CD14-positive monocyte (primary cell): ENCODE measurements at regions not wholly inside any gene's neighbourhood (a gene's known extent, or its start where the extent isn't known, plus 50 kb on each side); places are given as distances from the start of the nearest gene placed in this dataset.

Experiments
- DNase-seq, 3 donors: peaks; one replicate each; pipeline ENCODE4 v3.0.0-alpha.2; 2011 to 2022
- H2AFZ ChIP-seq: 2 replicates; pipeline ENCODE4 v1.6.0; 2012; ENCODE audit warnings: mild to moderate bottlenecking, low read depth, low read length, inconsistent platforms; ENCODE audit not compliant: insufficient read depth, poor library complexity, severe bottlenecking
- H3K27ac ChIP-seq, 2 donors: 1 replicate in 1 of 2; 2 replicates in 1 of 2; pipeline ENCODE4 v1.5.1; 2012 to 2013; ENCODE audit warnings: low read length in 2 of 2, control low read depth in 1 of 2, inconsistent platforms in 1 of 2, low read depth in 1 of 2, mild to moderate bottlenecking in 1 of 2
- H3K27me3 ChIP-seq, 2 donors: one replicate each; pipeline versions ENCODE4 v1.6.0 to v1.6.1; 2011 to 2013; ENCODE audit warnings: low read length in 2 of 2; ENCODE audit not compliant: control insufficient read depth in 2 of 2, insufficient read depth in 2 of 2
- H3K36me3 ChIP-seq, 2 donors: replicated peaks in 1 of 2; 1 replicate in 1 of 2; 2 replicates in 1 of 2; pipeline versions ENCODE4 v1.5.1 to v1.6.1; 2012 to 2013; ENCODE audit warnings: low read length in 2 of 2, control low read depth in 1 of 2, inconsistent platforms in 1 of 2, mild to moderate bottlenecking in 1 of 2; ENCODE audit not compliant: insufficient read depth in 2 of 2, control insufficient read depth in 1 of 2
- H3K4me1 ChIP-seq, 2 donors: 1 replicate in 1 of 2; 2 replicates in 1 of 2; pipeline versions ENCODE4 v1.5.1 to v1.6.1; 2012 to 2013; ENCODE audit warnings: low read length in 2 of 2, control low read depth in 1 of 2, inconsistent platforms in 1 of 2, mild to moderate bottlenecking in 1 of 2, moderate library complexity in 1 of 2; ENCODE audit not compliant: insufficient read depth in 2 of 2, control insufficient read depth in 1 of 2
- H3K4me2 ChIP-seq: replicated peaks from 2 replicates; pipeline ENCODE3; 2012; ENCODE audit warnings: low read length, moderate library complexity, mild to moderate bottlenecking; ENCODE audit not compliant: poor library complexity, severe bottlenecking; ENCODE audit errors: extremely low read depth
- H3K4me3 ChIP-seq, 3 experiments: fragments of 200-600 bp in 1 of 3; sonication (generic) in 1 of 3; replicated peaks in 1 of 3; 1 replicate in 2 of 3; 2 replicates in 1 of 3; pipeline ENCODE4 v1.5.1; 2011 to 2013; ENCODE audit warnings: low read length in 3 of 3, mild to moderate bottlenecking in 3 of 3, control low read depth in 2 of 3, low read depth in 2 of 3, inconsistent platforms in 1 of 3, moderate library complexity in 1 of 3
- H3K79me2 ChIP-seq: 2 replicates; pipeline ENCODE4 v1.6.0; 2012; ENCODE audit warnings: mild to moderate bottlenecking, control low read depth, inconsistent platforms, low read length, moderate library complexity; ENCODE audit not compliant: insufficient read depth
- H3K9ac ChIP-seq: 2 replicates; pipeline ENCODE4 v1.6.0; 2017; ENCODE audit warnings: low read length, mild to moderate bottlenecking; ENCODE audit not compliant: insufficient read depth, poor library complexity, severe bottlenecking
- H3K9me3 ChIP-seq, 2 donors: replicated peaks in 1 of 2; 1 replicate in 1 of 2; 2 replicates in 1 of 2; pipeline versions ENCODE4 v1.5.1 to v1.6.1; 2012 to 2013; ENCODE audit warnings: low read length in 2 of 2, control low read depth in 1 of 2; ENCODE audit not compliant: control insufficient read depth in 1 of 2, insufficient read depth in 1 of 2
- H4K20me1 ChIP-seq: 2 replicates; pipeline ENCODE4 v1.6.0; 2012; ENCODE audit warnings: mild to moderate bottlenecking, low read length, control low read depth, moderate library complexity; ENCODE audit not compliant: insufficient read depth
- H3K27ac Mint-ChIP-seq, 7 donors: one replicate each; pipeline ENCODE4 v1.8.0; 2020; ENCODE audit warnings: mild to moderate bottlenecking in 7 of 7, mixed read lengths in 7 of 7, moderate library complexity in 6 of 7, inconsistent platforms in 2 of 7
- H3K27me3 Mint-ChIP-seq, 3 donors: one replicate each; pipeline ENCODE4 v1.8.0; 2021 to 2022; ENCODE audit warnings: low read depth in 3 of 3, mild to moderate bottlenecking in 3 of 3, mixed read lengths in 3 of 3, moderate library complexity in 3 of 3, inconsistent platforms in 1 of 3
- H3K36me3 Mint-ChIP-seq, 2 donors: one replicate each; pipeline ENCODE4 v1.8.0; 2020; ENCODE audit warnings: mixed read lengths in 2 of 2, inconsistent platforms in 1 of 2, mild to moderate bottlenecking in 1 of 2
- H3K4me1 Mint-ChIP-seq: one replicate; pipeline ENCODE4 v1.8.0; 2020; ENCODE audit warnings: mild to moderate bottlenecking, mixed read lengths
- H3K4me3 Mint-ChIP-seq, 2 donors: one replicate each; pipeline ENCODE4 v1.8.0; 2020; ENCODE audit warnings: mild to moderate bottlenecking in 2 of 2, mixed read lengths in 2 of 2, moderate library complexity in 1 of 2
- H3K9me3 Mint-ChIP-seq, 7 donors: one replicate each; pipeline ENCODE4 v1.8.0; 2020 to 2022; ENCODE audit warnings: mixed read lengths in 7 of 7, mild to moderate bottlenecking in 6 of 7, moderate library complexity in 6 of 7, inconsistent platforms in 2 of 7
- CTCF ChIP-seq: fragments of 200-600 bp; IDR thresholded peaks from one replicate; pipeline ENCODE4 v1.8.0; 2022; ENCODE audit warnings: antibody characterized with exemption, mild to moderate bottlenecking
- WGBS: methylation state at CpG from one replicate; pipeline ENCODE4 v1.1.5; 2013; ENCODE audit warnings: missing lambda C conversion rate; ENCODE audit not compliant: insufficient coverage; 5-methylcytosine and 5-hydroxymethylcytosine counted together
- intact Hi-C, 2 donors: fragments of 100-400 bp; cut with micrococcal nuclease; formaldehyde crosslinking; loops; one replicate each; pipeline versions ENCODE4 v1.15.0 to v1.15.1; 2023

GRCh38 chr12:77345336-77345735, 280.0 kb upstream of the E2F7 start:
- Histone ChIP-seq H2AFZ (no peak overlapping the region), H3K9me3 (no peaks in the 10 kb centered on the region), H3K4me2 (no peak overlapping the region), H3K4me3 (no peak overlapping the region), H3K27me3 (no peaks in the 10 kb centered on the region), H3K36me3 (no peaks in the 10 kb centered on the region), H3K4me1 (no peaks in the 10 kb centered on the region), H3K27ac (no peak overlapping the region), H3K9ac (no peak overlapping the region), H3K79me2 (no peaks in the 10 kb centered on the region), H4K20me1 (no peaks in the 10 kb centered on the region)
- H3K36me3 Mint-ChIP-seq: no peaks in the 10 kb centered on the region
- H3K4me1 Mint-ChIP-seq: no peaks in the 10 kb centered on the region
- intact Hi-C loops: no loop called here
- no peak overlapping the region for H3K4me3 Mint-ChIP-seq
- peaks cover 0 to 2% (median 0%) of the 10 kb centered on the region in 7 donors for H3K9me3 Mint-ChIP-seq
- WGBS: no CpG with 5 or more reads among the region's 1 CpG
- H3K27me3 Mint-ChIP-seq: peaks cover 0 to 7% (median 3%) of the 10 kb centered on the region in 3 donors
- no peak overlapping the region for H3K27ac Mint-ChIP-seq
- no peak for TF ChIP-seq CTCF
- no peak for DNase-seq

GRCh38 chr12:77344651-77345050, 279.3 kb upstream of the E2F7 start:
- Mint-ChIP-seq H3K27ac (no peak overlapping the region), H3K27me3 (peaks cover 0 to 7% (median 3%) of the 10 kb centered on the region in 3 donors), H3K4me1 (no peaks in the 10 kb centered on the region), H3K9me3 (peaks cover 0 to 2% (median 0%) of the 10 kb centered on the region in 7 donors), H3K4me3 (no peak overlapping the region), H3K36me3 (no peaks in the 10 kb centered on the region)
- no peaks in the 10 kb centered on the region for H4K20me1 ChIP-seq
- H3K27ac ChIP-seq: no peak overlapping the region
- H3K27me3 ChIP-seq: no peaks in the 10 kb centered on the region
- WGBS: no CpG with 5 or more reads among the region's 1 CpG
- DNase-seq: no peak
- H3K79me2 ChIP-seq: no peaks in the 10 kb centered on the region
- no peak overlapping the region for H3K4me2 ChIP-seq
- no peaks in the 10 kb centered on the region for H3K36me3 ChIP-seq
- no peak for TF ChIP-seq CTCF
- H2AFZ ChIP-seq: no peak overlapping the region
- no peak overlapping the region for H3K4me3 ChIP-seq
- H3K4me1 ChIP-seq: no peaks in the 10 kb centered on the region
- no peaks in the 10 kb centered on the region for H3K9me3 ChIP-seq
- H3K9ac ChIP-seq: no peak overlapping the region
- intact Hi-C loops: no loop called here
